ENCODE measurements at regions not wholly inside any gene's neighbourhood (a gene's known extent, or its start where the extent isn't known, plus 50 kb on each side); places are given as distances from the start of the nearest gene placed in this dataset.
A peak's percentile ranks its signal among the peaks of the same experiment; 100 is the strongest.

GRCh38 chr3:40718681-40719080, 193.9 kb downstream of the ZNF621 start:
- TF ChIP-seq CTCF (IDR thresholded peaks at IDR 0.05) = no peak

GRCh38 chr3:40719660-40720287, 195.0 kb downstream of the ZNF621 start:
- peak; percentile 65 for TF ChIP-seq CTCF (IDR thresholded peaks at IDR 0.05)

- no peak for TF ChIP-seq CTCF (IDR thresholded peaks at IDR 0.05)
These were observed 195.6 kb downstream of the ZNF621 start for GRCh38 chr3:40720341-40720740.

- TF ChIP-seq CTCF (IDR thresholded peaks at IDR 0.05) = no peak
These were observed 196.1 kb downstream of the ZNF621 start for GRCh38 chr3:40720863-40721262.

GRCh38 chr3:40723083-40723660, 198.4 kb downstream of the ZNF621 start:
- TF ChIP-seq CTCF (IDR thresholded peaks at IDR 0.05) = no peak

GRCh38 chr3:40725031-40725430, 200.3 kb downstream of the ZNF621 start:
- TF ChIP-seq CTCF (IDR thresholded peaks at IDR 0.05) = no peak

- no peak for TF ChIP-seq CTCF (IDR thresholded peaks at IDR 0.05)
These were observed 206.7 kb downstream of the ZNF621 start for GRCh38 chr3:40731445-40731844.

- TF ChIP-seq CTCF (IDR thresholded peaks at IDR 0.05) = no peak
These were observed 212.2 kb downstream of the ZNF621 start for GRCh38 chr3:40736943-40737342.

Measured in LNCAP (cell line).